Neuronal stem cell (in vitro differentiated cells): ENCODE measurements at regions not wholly inside any gene's neighbourhood (a gene's known extent, or its start where the extent isn't known, plus 50 kb on each side); places are given as distances from the start of the nearest gene placed in this dataset.

ENCODE experiments used
- DNase-seq: peaks from one replicate; pipeline ENCODE4 v3.0.0-alpha.2; 2013; ENCODE audit warnings: low spot score
- H2AFZ ChIP-seq: one replicate; pipeline ENCODE4 v1.6.1; 2013; ENCODE audit warnings: mild to moderate bottlenecking, low read length, inconsistent platforms
- H2AK5ac ChIP-seq: 2 replicates; pipeline ENCODE4 v1.6.1; 2013; ENCODE audit warnings: low read depth, mild to moderate bottlenecking, inconsistent platforms, low read length, moderate library complexity, mixed read lengths
- H2BK120ac ChIP-seq: 2 replicates; pipeline ENCODE4 v1.6.1; 2013; ENCODE audit warnings: low read depth, mild to moderate bottlenecking, inconsistent platforms, low read length, moderate library complexity, mixed read lengths
- H2BK12ac ChIP-seq: one replicate; pipeline ENCODE4 v1.6.1; 2013; ENCODE audit warnings: low read length, inconsistent platforms
- H2BK15ac ChIP-seq: 2 replicates; pipeline ENCODE4 v1.6.1; 2013; ENCODE audit warnings: mild to moderate bottlenecking, low read length, inconsistent platforms, mixed read lengths
- H2BK5ac ChIP-seq: one replicate; pipeline ENCODE4 v1.6.1; 2013; ENCODE audit warnings: inconsistent platforms, mild to moderate bottlenecking, low read length, moderate library complexity
- H3K14ac ChIP-seq: one replicate; pipeline ENCODE4 v1.6.1; 2013; ENCODE audit warnings: low read length, inconsistent platforms
- H3K18ac ChIP-seq: 2 replicates; pipeline ENCODE4 v1.6.1; 2013; ENCODE audit warnings: low read length, inconsistent platforms
- H3K23ac ChIP-seq: 2 replicates; pipeline ENCODE4 v1.6.1; 2013; ENCODE audit warnings: low read depth, mild to moderate bottlenecking, mixed read lengths, low read length, inconsistent platforms; ENCODE audit not compliant: poor library complexity
- H3K27ac ChIP-seq: replicated peaks from 3 replicates; pipeline ENCODE4 v1.5.1; 2013; ENCODE audit warnings: low read length, inconsistent platforms
- H3K27me3 ChIP-seq, 3 experiments: 2 replicates each; pipeline ENCODE4 v1.6.1; 2013; ENCODE audit warnings: low read length in 3 of 3, mild to moderate bottlenecking in 2 of 3, inconsistent platforms in 1 of 3, low read depth in 1 of 3, mixed read lengths in 1 of 3, moderate library complexity in 1 of 3; ENCODE audit not compliant: control insufficient read depth in 3 of 3, insufficient read depth in 3 of 3
- H3K36me3 ChIP-seq, 2 donors: replicated peaks in 1 of 2; 2 replicates each; pipeline ENCODE4 v1.6.1; 2013; ENCODE audit warnings: low read length in 2 of 2; ENCODE audit not compliant: control insufficient read depth in 2 of 2, insufficient read depth in 2 of 2
- H3K4ac ChIP-seq: 2 replicates; pipeline ENCODE4 v1.6.1; 2013; ENCODE audit warnings: inconsistent platforms, mild to moderate bottlenecking, low read length, moderate library complexity
- H3K4me1 ChIP-seq, 2 donors: 1 replicate in 1 of 2; 2 replicates in 1 of 2; pipeline ENCODE4 v1.6.1; 2013; ENCODE audit warnings: low read length in 2 of 2, low read depth in 1 of 2; ENCODE audit not compliant: control insufficient read depth in 2 of 2, insufficient read depth in 1 of 2
- H3K4me2 ChIP-seq: one replicate; pipeline ENCODE4 v1.6.1; 2013; ENCODE audit warnings: mild to moderate bottlenecking, low read length, inconsistent platforms; ENCODE audit not compliant: insufficient read depth, poor library complexity, severe bottlenecking
- H3K4me3 ChIP-seq, 2 donors: 2 replicates each; pipeline ENCODE4 v1.5.1; 2013; ENCODE audit warnings: low read length in 2 of 2, mild to moderate bottlenecking in 2 of 2, inconsistent platforms in 1 of 2, moderate library complexity in 1 of 2
- H3K79me1 ChIP-seq: one replicate; pipeline ENCODE4 v1.6.1; 2013; ENCODE audit warnings: low read depth, mild to moderate bottlenecking, inconsistent platforms, low read length, moderate library complexity
- H3K9ac ChIP-seq: one replicate; pipeline ENCODE4 v1.6.1; 2013; ENCODE audit warnings: mild to moderate bottlenecking, low read depth, low read length, inconsistent platforms; ENCODE audit not compliant: poor library complexity
- H3K9me3 ChIP-seq, 2 donors: replicated peaks in 1 of 2; 2 replicates each; pipeline versions ENCODE3 to v1.6.1; 2013; ENCODE audit warnings: low read length in 2 of 2, mild to moderate bottlenecking in 2 of 2, inconsistent platforms in 1 of 2, low read depth in 1 of 2, mixed read lengths in 1 of 2, moderate library complexity in 1 of 2; ENCODE audit not compliant: control insufficient read depth in 2 of 2, insufficient read depth in 1 of 2
- H4K8ac ChIP-seq: one replicate; pipeline ENCODE4 v1.6.1; 2013; ENCODE audit warnings: low read depth, mild to moderate bottlenecking, inconsistent platforms, low read length, moderate library complexity
- H4K91ac ChIP-seq: one replicate; pipeline ENCODE4 v1.6.1; 2013; ENCODE audit warnings: low read length, low read depth, mild to moderate bottlenecking, inconsistent platforms; ENCODE audit not compliant: poor library complexity
- WGBS, 2 donors: extraction: QIAGEN DNeasy Blood & Tissue Kit; methylation state at CpG; one replicate each; pipeline ENCODE4 v1.1.7; 2013; ENCODE audit warnings: missing lambda C conversion rate in 2 of 2, mixed read lengths in 1 of 2; ENCODE audit not compliant: insufficient read length in 2 of 2, insufficient replicate concordance in 1 of 2; ENCODE audit errors: extremely low coverage in 2 of 2; 5-methylcytosine and 5-hydroxymethylcytosine counted together

GRCh38 chr16:58850678-58851020 is 116.5 kb upstream of the GOT2 start:
- Histone ChIP-seq H3K23ac (no peak overlapping the region), H2BK120ac (no peak overlapping the region), H2AK5ac (no peak overlapping the region), H3K18ac (no peak overlapping the region), H3K79me1 (no peaks in the 10 kb centered on the region), H3K27ac (no peak overlapping the region), H4K8ac (no peak overlapping the region), H2AFZ (no peak overlapping the region), H3K9me3 (no peaks in the 10 kb centered on the region), H2BK15ac (no peak overlapping the region), H3K4me1 (peaks cover 0 to 10% of the 10 kb centered on the region in 2 donors), H3K4me3 (no peak overlapping the region), H2BK5ac (no peak overlapping the region), H3K4me2 (no peak overlapping the region), H3K9ac (no peak overlapping the region), H3K27me3 (peaks cover 0 to 2% (median 0%) of the 10 kb centered on the region in 3 experiments), H3K36me3 (no peaks in the 10 kb centered on the region), H3K4ac (no peak overlapping the region), H4K91ac (no peak overlapping the region), H2BK12ac (no peak overlapping the region), H3K14ac (no peak overlapping the region)
- no CpG with 5 or more reads among the region's 3 CpGs for WGBS, 2 donors
- DNase-seq: no peak

- Histone ChIP-seq H2BK5ac (no peak overlapping the region), H2AK5ac (no peak overlapping the region)
Measured at GRCh38 chr16:58850019-58850677, 116.0 kb upstream of the GOT2 start.

GRCh38 chr16:58848662-58849002 is 114.5 kb upstream of the GOT2 start:
- Histone ChIP-seq H2BK120ac (no peak overlapping the region), H3K9me3 (no peaks in the 10 kb centered on the region), H3K14ac (no peak overlapping the region), H2AK5ac (no peak overlapping the region), H3K79me1 (no peaks in the 10 kb centered on the region), H2BK12ac (no peak overlapping the region), H3K27ac (no peak overlapping the region), H3K4me2 (no peak overlapping the region), H3K27me3 (no peaks in the 10 kb centered on the region), H3K4ac (no peak overlapping the region), H3K23ac (no peak overlapping the region), H3K9ac (no peak overlapping the region), H3K36me3 (no peaks in the 10 kb centered on the region), H2AFZ (no peak overlapping the region), H4K8ac (no peak overlapping the region), H4K91ac (no peak overlapping the region), H2BK5ac (no peak overlapping the region), H3K18ac (no peak overlapping the region), H3K4me1 (no peaks in the 10 kb centered on the region), H2BK15ac (no peak overlapping the region), H3K4me3 (no peak overlapping the region)
- DNase-seq: no peak
- no CpG with 5 or more reads among the region's 2 CpGs for WGBS, 2 donors

More at GRCh38 chr16:58850019-58850677, 116.0 kb upstream of the GOT2 start:
- Histone ChIP-seq H3K27me3 (peaks cover 0 to 2% (median 0%) of the 10 kb centered on the region in 3 experiments), H3K4me1 (peaks cover 0 to 10% of the 10 kb centered on the region in 2 donors), H3K4me3 (no peak overlapping the region), H2BK120ac (no peak overlapping the region), H3K36me3 (no peaks in the 10 kb centered on the region), H3K27ac (no peak overlapping the region), H3K9ac (no peak overlapping the region), H4K91ac (no peak overlapping the region), H3K18ac (no peak overlapping the region), H3K14ac (no peak overlapping the region), H3K4me2 (no peak overlapping the region), H2BK15ac (no peak overlapping the region), H2BK12ac (no peak overlapping the region), H4K8ac (no peak overlapping the region), H3K4ac (no peak overlapping the region), H3K79me1 (no peaks in the 10 kb centered on the region), H2AFZ (no peak overlapping the region), H3K23ac (no peak overlapping the region), H3K9me3 (no peaks in the 10 kb centered on the region)
- WGBS, 2 donors: no CpG with 5 or more reads among the region's 4 CpGs
- DNase-seq: no peak

- no peak overlapping the region for H2BK5ac ChIP-seq
- no CpG with 5 or more reads among the region's 4 CpGs for WGBS, 2 donors
- no peak overlapping the region for H3K14ac ChIP-seq
Measured at GRCh38 chr16:58847902-58848661, 114.0 kb upstream of the GOT2 start.

More at GRCh38 chr16:58847902-58848661, 114.0 kb upstream of the GOT2 start:
- H3K4me2 ChIP-seq: no peak overlapping the region
- H4K8ac ChIP-seq: no peak overlapping the region
- H2AK5ac ChIP-seq: no peak overlapping the region
- no peaks in the 10 kb centered on the region for H3K4me1 ChIP-seq
- no peaks in the 10 kb centered on the region for H3K79me1 ChIP-seq
- H2BK12ac ChIP-seq: no peak overlapping the region
- H3K27me3 ChIP-seq: no peaks in the 10 kb centered on the region
- no peak overlapping the region for H3K27ac ChIP-seq
- H3K36me3 ChIP-seq: no peaks in the 10 kb centered on the region
- H3K4ac ChIP-seq: no peak overlapping the region
- H2AFZ ChIP-seq: no peak overlapping the region
- no peak overlapping the region for H3K18ac ChIP-seq
- H3K23ac ChIP-seq: no peak overlapping the region
- H3K9ac ChIP-seq: no peak overlapping the region
- no peaks in the 10 kb centered on the region for H3K9me3 ChIP-seq
- DNase-seq: no peak
- H2BK15ac ChIP-seq: no peak overlapping the region
- no peak overlapping the region for H2BK120ac ChIP-seq
- H3K4me3 ChIP-seq: no peak overlapping the region
- H4K91ac ChIP-seq: no peak overlapping the region
